Ovary (tissue), 7 donors: ENCODE measurements at regions not wholly inside any gene's neighbourhood (a gene's known extent, or its start where the extent isn't known, plus 50 kb on each side); places are given as distances from the start of the nearest gene placed in this dataset.

Experiments used
- DNase-seq, 5 donors: peaks; one replicate each; pipeline ENCODE4 v3.0.0-alpha.2; 2019 to 2020
- H3K27ac ChIP-seq, 2 donors: fragments of 200-600 bp; one replicate each; pipeline versions ENCODE4 v1.5.1 to v1.8.0; 2019 to 2022
- H3K27me3 ChIP-seq: fragments of 200-600 bp; one replicate; pipeline ENCODE4 v1.8.0; 2022
- H3K36me3 ChIP-seq: fragments of 200-600 bp; sonication (generic); one replicate; pipeline ENCODE4 v1.5.1; 2019
- H3K4me1 ChIP-seq: one replicate; pipeline ENCODE4 v1.8.1; 2013; ENCODE audit warnings: mild to moderate bottlenecking, moderate library complexity; ENCODE audit not compliant: insufficient read depth
- H3K4me3 ChIP-seq: fragments of 200-600 bp; sonication (generic); one replicate; pipeline ENCODE4 v1.5.1; 2017
- H3K9me3 ChIP-seq, 2 donors: fragments of 200-600 bp in 1 of 2; sonication (generic) in 1 of 2; one replicate each; pipeline versions ENCODE4 v1.5.1 to v1.8.1; 2013 to 2019; ENCODE audit warnings: mild to moderate bottlenecking in 1 of 2, moderate library complexity in 1 of 2
- CTCF ChIP-seq, 3 donors: fragments of 450-650 bp in 2 of 3; fragments of 200-600 bp in 1 of 3; IDR thresholded peaks; one replicate each; pipeline versions ENCODE4 v1.5.1 to v1.8.0; 2016 to 2022; ENCODE audit warnings: antibody characterized with exemption in 3 of 3, mild to moderate bottlenecking in 1 of 3
- EP300 ChIP-seq: sonication (generic); formaldehyde crosslinking; IDR thresholded peaks from one replicate; pipeline ENCODE4 v1.6.1; 2017; ENCODE audit warnings: antibody characterized with exemption
- POLR2A ChIP-seq: fragments of 450-650 bp; IDR thresholded peaks from one replicate; pipeline ENCODE4 v1.6.1; 2017; ENCODE audit warnings: antibody characterized with exemption, mild to moderate bottlenecking, moderate library complexity
- WGBS, 3 donors: extraction: QIAGEN DNeasy Blood & Tissue Kit in 1 of 3; methylation state at CpG; one replicate each; pipeline versions ENCODE4 v1.1.5 to v1.1.7; 2013 to 2017; 5-methylcytosine and 5-hydroxymethylcytosine counted together
- intact Hi-C, 4 donors: fragments of 100-400 bp; cut with DNase I; formaldehyde crosslinking; loops; one replicate each; pipeline versions ENCODE4 v1.11.0 to v1.15.1; 2022 to 2023
- donor health status: DM: no; HTN: no; CAD: no; lungs with moderate emphysema.
- donor health status: DM: no; HTN: no; CAD: no.
- donor health status: Bipolar disorder and iron deficiency.
- donor health status: DM: no; HTN: no; CAD: no.
- donor health status: DM: yes; HTN: yes; CAD: no.

DNA sequence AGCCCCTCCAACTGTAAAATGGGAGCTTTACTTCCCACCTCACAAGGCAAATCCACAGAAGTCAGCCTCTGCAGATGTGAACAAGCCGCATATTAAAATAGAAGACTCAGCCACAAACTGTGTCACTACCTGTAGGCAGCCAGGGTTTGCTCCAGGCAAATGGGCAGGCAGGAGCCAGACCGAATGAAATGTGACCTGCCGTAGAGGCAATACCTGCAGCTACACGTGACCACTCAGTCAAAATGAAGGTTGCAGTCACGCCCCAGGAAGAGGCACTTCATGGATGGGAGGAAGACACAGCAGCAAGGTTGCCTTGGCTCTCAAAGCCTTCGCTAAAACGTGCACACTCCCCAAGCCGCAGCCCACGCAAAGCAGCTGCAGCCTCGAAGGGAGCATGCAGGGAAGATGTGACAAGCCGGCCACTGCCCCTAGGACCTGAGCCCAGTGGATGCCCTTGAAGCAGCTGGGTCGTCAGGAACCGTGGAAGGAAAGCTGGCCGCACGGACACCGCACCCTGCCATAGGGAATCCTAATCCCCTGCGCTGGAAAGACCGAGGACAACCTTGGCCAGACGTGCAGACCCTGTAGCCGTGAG is 53.1 kb downstream of the SHANK2 start:
- TF ChIP-seq CTCF (IDR thresholded peaks at IDR 0.05) (no peak), EP300 (no peak)
- H3K4me3 ChIP-seq: no peak overlapping the region
- DNase-seq: no peak
- intact Hi-C loops: no loop called here
- H3K27ac ChIP-seq: no peak overlapping the region
- WGBS, 3 donors: 11 to 30% (median 15%) methylated on average over 20 of the region's 20 CpGs
- no peaks in the 10 kb centered on the region for H3K36me3 ChIP-seq
- no peaks in the 10 kb centered on the region for H3K4me1 ChIP-seq
- H3K9me3 ChIP-seq: no peaks in the 10 kb centered on the region
- H3K27me3 ChIP-seq: no peaks in the 10 kb centered on the region

DNA sequence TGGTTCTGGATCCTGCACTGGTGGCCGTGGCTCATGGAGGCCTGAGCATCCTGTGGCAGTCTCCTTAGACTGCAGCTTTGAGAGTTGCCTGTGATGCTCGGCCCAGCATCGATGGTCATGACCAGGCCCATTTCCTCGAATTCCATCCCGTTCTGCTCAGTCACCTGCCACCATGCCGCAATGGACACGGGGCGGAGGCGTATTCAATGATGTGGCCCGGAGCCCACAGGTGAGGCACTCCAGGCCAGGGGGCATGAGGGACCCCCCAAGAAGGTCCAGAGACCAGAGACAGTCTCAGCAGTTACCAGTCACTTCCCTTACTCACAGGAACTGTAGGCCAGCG is 53.6 kb downstream of the SHANK2 start:
- 88 to 93% (median 92%) methylated on average over 11 of the region's 11 CpGs for WGBS, 3 donors
- H3K36me3 ChIP-seq: no peaks in the 10 kb centered on the region
- H3K9me3 ChIP-seq: no peaks in the 10 kb centered on the region
- intact Hi-C loops: no loop called here
- H3K4me3 ChIP-seq: no peak overlapping the region
- DNase-seq: no peak
- TF ChIP-seq CTCF (IDR thresholded peaks at IDR 0.05): no peak
- no peak overlapping the region for H3K27ac ChIP-seq
- H3K27me3 ChIP-seq: no peaks in the 10 kb centered on the region
- H3K4me1 ChIP-seq: no peaks in the 10 kb centered on the region

- DNase-seq: no peak
- 86 to 95% (median 93%) methylated on average over 17 of the region's 17 CpGs for WGBS, 3 donors
- Histone ChIP-seq H3K4me1 (no peaks in the 10 kb centered on the region), H3K27me3 (no peaks in the 10 kb centered on the region), H3K9me3 (no peaks in the 10 kb centered on the region), H3K4me3 (no peak overlapping the region), H3K27ac (no peak overlapping the region), H3K36me3 (no peaks in the 10 kb centered on the region)
- intact Hi-C loops: no loop called here
- TF ChIP-seq POLR2A: no peak
- TF ChIP-seq CTCF (IDR thresholded peaks at IDR 0.05): no peak
- TF ChIP-seq EP300: no peak
These were observed 54.1 kb downstream of the SHANK2 start for GRCh38 chr11:71198141-71198822.

DNA sequence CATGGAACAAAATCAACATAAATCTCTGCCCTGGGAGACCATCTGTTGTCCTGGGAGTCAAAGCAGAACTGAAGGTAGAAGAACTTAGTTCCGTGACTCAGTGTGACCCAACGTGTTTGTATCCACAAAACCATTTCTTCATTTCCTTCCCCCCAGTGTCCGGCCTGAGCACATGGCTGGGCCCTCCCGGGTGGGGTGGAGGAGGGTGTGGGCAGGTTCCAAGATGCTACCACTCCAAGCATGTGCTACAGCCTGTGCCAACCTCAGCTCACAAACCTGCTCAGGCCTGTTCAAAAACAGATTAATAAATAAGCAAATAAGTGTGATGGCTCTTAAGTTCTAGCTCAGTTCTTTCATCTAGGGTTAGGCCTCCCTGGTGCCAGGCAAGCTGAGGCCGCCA is 55.3 kb downstream of the SHANK2 start:
- Histone ChIP-seq H3K9me3 (no peaks in the 10 kb centered on the region), H3K27ac (no peak overlapping the region), H3K27me3 (no peaks in the 10 kb centered on the region), H3K36me3 (no peaks in the 10 kb centered on the region), H3K4me3 (no peak overlapping the region), H3K4me1 (no peaks in the 10 kb centered on the region)
- WGBS, 3 donors: 85 to 87% (median 86%) methylated on average over 5 of the region's 5 CpGs
- TF ChIP-seq POLR2A (no peak), EP300 (no peak), CTCF (IDR thresholded peaks at IDR 0.05) (no peak)
- no peak for DNase-seq
- intact Hi-C loops: no loop called here
